K562 (cell line): ENCODE measurements at regions not wholly inside any gene's neighbourhood (a gene's known extent, or its start where the extent isn't known, plus 50 kb on each side); places are given as distances from the start of the nearest gene placed in this dataset.

ENCODE experiments used
- ATAC-seq: fragments of 200-7000 bp; cut with Tn5 transposase; 3 replicates; pipeline ENCODE4 v1.9.1; 2020; ENCODE audit warnings: moderate library complexity
- BruUV-seq: library from RNA; stranded (reverse); fragments of 400-500 nt; replicated peaks from 2 replicates; lab custom pipeline; 2021; lab: Mats Ljungman, UMichigan
- CTCF ChIA-PET: fragments of 300-600 bp; formaldehyde crosslinking; extraction: SDS; loops from one replicate; lab custom pipeline; 2021; ENCODE audit warnings: low intra/inter-chr PET ratio; lab: Yijun Ruan, JAX
- POLR2A ChIA-PET: fragments of 300-600, 350-650 bp; sonication (Branson Sonifier 250); formaldehyde crosslinking; extraction: SDS; loops from one replicate; lab custom pipeline; 2021; ENCODE audit warnings: antibody characterized with exemption, inconsistent platforms; lab: Yijun Ruan, JAX
- DNase-seq, 4 experiments: peaks; one replicate each; pipeline versions ENCODE4 v3.0.0 to v3.0.0-alpha.2; 2011 to 2018; ENCODE audit warnings: low spot score in 3 of 4, mixed read lengths in 3 of 4; ENCODE audit errors: extremely low read depth in 1 of 4
- FAIRE-seq: peaks from 2 replicates; lab custom pipeline; 2011; peaks lifted over from hg19 to GRCh38; lab: Jason Lieb, UNC
- H2AFZ ChIP-seq: 2 replicates; pipeline ENCODE4 v1.6.0; 2011; ENCODE audit warnings: low read depth, low read length, control low read depth, inconsistent platforms
- H3K27ac ChIP-seq: fragments of 200-600 bp; 3 replicates; pipeline ENCODE4 v1.8.0; 2011; ENCODE audit warnings: low read depth, mild to moderate bottlenecking, control low read depth, inconsistent platforms, low read length, moderate library complexity, mixed read lengths; ENCODE audit errors: extremely low read depth
- H3K27me3 ChIP-seq, 2 experiments: fragments of 300-600 bp in 1 of 2; 2 replicates in 1 of 2; 3 replicates in 1 of 2; pipeline versions ENCODE4 v1.6.0 to v1.8.0; 2011; ENCODE audit warnings: inconsistent platforms in 2 of 2, low read length in 2 of 2, mild to moderate bottlenecking in 1 of 2, mixed read lengths in 1 of 2, moderate library complexity in 1 of 2; ENCODE audit not compliant: control insufficient read depth in 2 of 2, insufficient read depth in 2 of 2
- H3K36me3 ChIP-seq: fragments of 300-600 bp; 3 replicates; pipeline ENCODE4 v1.8.0; 2011; ENCODE audit warnings: mild to moderate bottlenecking, low read length, inconsistent platforms; ENCODE audit not compliant: control insufficient read depth, insufficient read depth
- H3K4me1 ChIP-seq, 2 experiments: fragments of 200-600 bp in 1 of 2; replicated peaks in 1 of 2; 2 replicates in 1 of 2; 3 replicates in 1 of 2; pipeline versions ENCODE4 v1.5.1 to v1.8.0; 2011; ENCODE audit warnings: inconsistent platforms in 2 of 2, low read length in 2 of 2, mild to moderate bottlenecking in 1 of 2, mixed read lengths in 1 of 2, moderate library complexity in 1 of 2; ENCODE audit not compliant: control insufficient read depth in 2 of 2, insufficient read depth in 2 of 2
- H3K4me2 ChIP-seq: 2 replicates; pipeline ENCODE4 v1.6.1; 2011; ENCODE audit warnings: low read length, control low read depth, inconsistent platforms, mixed read lengths; ENCODE audit not compliant: insufficient read depth
- H3K4me3 ChIP-seq: fragments of 200-600 bp; sonication (generic), shearing (Covaris generic); 2 replicates; pipeline ENCODE4 v1.5.1; 2016; ENCODE audit warnings: control low read depth, inconsistent platforms
- H3K79me2 ChIP-seq: fragments of 200-600 bp; 3 replicates; pipeline ENCODE4 v1.8.0; 2011; ENCODE audit warnings: low read length, inconsistent platforms; ENCODE audit not compliant: control insufficient read depth, insufficient read depth
- H3K9ac ChIP-seq, 2 experiments: 2 replicates each; pipeline versions ENCODE4 v1.6.0 to v1.6.1; 2011; ENCODE audit warnings: low read depth in 2 of 2, low read length in 2 of 2, control low read depth in 1 of 2, inconsistent platforms in 1 of 2, mild to moderate bottlenecking in 1 of 2, mixed read lengths in 1 of 2; ENCODE audit not compliant: insufficient read depth in 1 of 2
- H3K9me1 ChIP-seq: one replicate; pipeline ENCODE4 v1.6.0; 2011; ENCODE audit warnings: inconsistent platforms, mild to moderate bottlenecking, low read length, moderate library complexity; ENCODE audit not compliant: control insufficient read depth, insufficient read depth
- H3K9me3 ChIP-seq: replicated peaks from 2 replicates; pipeline ENCODE4 v1.5.1; 2011; ENCODE audit warnings: low read depth, low read length, inconsistent platforms; ENCODE audit not compliant: control insufficient read depth, insufficient read depth
- H4K20me1 ChIP-seq: replicated peaks from 2 replicates; pipeline ENCODE4 v1.6.1; 2011; ENCODE audit warnings: low read length, inconsistent platforms, mixed read lengths; ENCODE audit not compliant: control insufficient read depth, insufficient read depth
- CREB1 ChIP-seq, 2 experiments: sonication (generic) in 1 of 2; formaldehyde crosslinking in 1 of 2; IDR thresholded peaks; 2 replicates each; pipeline versions ENCODE4 v1.6.1 to v1.8.0; 2012 to 2022; ENCODE audit warnings: inconsistent platforms in 1 of 2, mild to moderate bottlenecking in 1 of 2, missing genetic modification reagents in 1 of 2, moderate library complexity in 1 of 2
- MBD2 ChIP-seq: sonication (generic); IDR thresholded peaks from 2 replicates; pipeline ENCODE4 v1.6.1; 2016; ENCODE audit warnings: low read depth, borderline replicate concordance
- NFE2L1 ChIP-seq: fragments of 450-650 bp; IDR thresholded peaks from 2 replicates; pipeline ENCODE4 v1.6.1; 2016; ENCODE audit warnings: missing genetic modification characterization, low read depth, mild to moderate bottlenecking, missing compliant biosample characterization, moderate library complexity, borderline replicate concordance
- SIX5 ChIP-seq, 2 experiments: IDR thresholded peaks; 2 replicates each; pipeline ENCODE4 v1.6.1; 2011; ENCODE audit warnings: low read length in 2 of 2, borderline replicate concordance in 1 of 2, low read depth in 1 of 2, mild to moderate bottlenecking in 1 of 2, moderate library complexity in 1 of 2; ENCODE audit not compliant: insufficient read depth in 1 of 2
- TEAD1 ChIP-seq, 2 experiments: fragments of 450-650 bp in 1 of 2; sonication (generic) in 1 of 2; formaldehyde crosslinking; IDR thresholded peaks; 2 replicates each; pipeline versions ENCODE4 v1.4.0 to v1.8.0; 2020 to 2022; ENCODE audit warnings: mild to moderate bottlenecking in 2 of 2, missing genetic modification reagents in 1 of 2
- ZNF184 ChIP-seq: sonication (generic); formaldehyde crosslinking; IDR thresholded peaks from 2 replicates; pipeline ENCODE4 v1.5.0; 2020; ENCODE audit warnings: missing genetic modification reagents
- ZNF197 ChIP-seq: fragments of 200-800 bp; sonication (Bioruptor generic); IDR thresholded peaks from 2 replicates; pipeline ENCODE4 v1.6.1; 2016; ENCODE audit warnings: low read depth, missing genetic modification characterization, missing compliant biosample characterization
- WGBS: fragments of 100-300 bp; shearing (Covaris generic); methylation state at CpG from one replicate; pipeline ENCODE4 v1.1.6; 2016; ENCODE audit warnings: low coverage, mixed read lengths; ENCODE audit not compliant: insufficient coverage; ENCODE audit errors: missing lambda C conversion rate; 5-methylcytosine and 5-hydroxymethylcytosine counted together
- in situ Hi-C: fragments of 300-500 bp; cut with MboI; formaldehyde crosslinking; loops from 4 replicates; pipeline ENCODE4 v1.15.0; 2018; ENCODE audit warnings: inconsistent platforms, mixed read lengths
- intact Hi-C: fragments of 100-400 bp; cut with micrococcal nuclease; formaldehyde crosslinking; loops from 2 replicates; pipeline ENCODE4 v1.14.2; 2022
- TF ChIP-seq, protein P1 (sequence below): fragments of 250-450 bp; sonication (Bioruptor Pico); IDR thresholded peaks from 2 replicates; pipeline ENCODE4 v1.8.0; 2022; ENCODE audit warnings: inconsistent platforms, mild to moderate bottlenecking, moderate library complexity, borderline replicate concordance
- TF ChIP-seq, protein P2 (sequence below): fragments of 200-600 bp; sonication (generic); IDR thresholded peaks from one replicate; pipeline ENCODE4 v1.6.1; 2012; ENCODE audit warnings: mild to moderate bottlenecking, low read depth, low read length, inconsistent platforms

DNA sequence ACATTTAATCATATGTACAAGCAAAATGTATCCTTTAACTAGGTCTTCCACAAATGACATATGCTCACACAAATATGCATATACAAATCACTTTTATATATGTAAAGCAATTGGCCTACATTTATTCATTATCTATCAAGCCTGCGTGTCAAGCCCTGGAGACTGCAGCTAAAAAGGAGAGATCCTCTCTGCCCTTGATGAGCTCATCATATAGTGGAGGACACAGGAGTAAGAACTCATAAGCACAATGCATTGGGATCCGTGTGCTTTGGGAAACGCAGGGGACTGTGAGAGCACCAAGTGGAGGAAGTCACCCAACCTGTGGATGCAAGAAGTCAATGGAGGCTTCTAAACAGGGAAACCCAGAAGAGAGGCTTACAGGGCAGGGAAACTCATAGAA lies 735.7 kb downstream of the BCL11B start (continued):
- TF ChIP-seq, protein P1, sequence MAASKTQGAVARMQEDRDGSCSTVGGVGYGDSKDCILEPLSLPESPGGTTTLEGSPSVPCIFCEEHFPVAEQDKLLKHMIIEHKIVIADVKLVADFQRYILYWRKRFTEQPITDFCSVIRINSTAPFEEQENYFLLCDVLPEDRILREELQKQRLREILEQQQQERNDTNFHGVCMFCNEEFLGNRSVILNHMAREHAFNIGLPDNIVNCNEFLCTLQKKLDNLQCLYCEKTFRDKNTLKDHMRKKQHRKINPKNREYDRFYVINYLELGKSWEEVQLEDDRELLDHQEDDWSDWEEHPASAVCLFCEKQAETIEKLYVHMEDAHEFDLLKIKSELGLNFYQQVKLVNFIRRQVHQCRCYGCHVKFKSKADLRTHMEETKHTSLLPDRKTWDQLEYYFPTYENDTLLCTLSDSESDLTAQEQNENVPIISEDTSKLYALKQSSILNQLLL (CRISPR knock-in tag) = no peak
- no peak for TF ChIP-seq ZNF197 (CRISPR knock-in tag)
- TF ChIP-seq ZNF184 = no peak
- no peak for TF ChIP-seq TEAD1 (CRISPR knock-in tag; IDR thresholded peaks at IDR 0.05)
- TF ChIP-seq CREB1 (IDR thresholded peaks at IDR 0.05) = no peak
- no peak for TF ChIP-seq CREB1 (CRISPR knock-in tag; IDR thresholded peaks at IDR 0.05)

DNA sequence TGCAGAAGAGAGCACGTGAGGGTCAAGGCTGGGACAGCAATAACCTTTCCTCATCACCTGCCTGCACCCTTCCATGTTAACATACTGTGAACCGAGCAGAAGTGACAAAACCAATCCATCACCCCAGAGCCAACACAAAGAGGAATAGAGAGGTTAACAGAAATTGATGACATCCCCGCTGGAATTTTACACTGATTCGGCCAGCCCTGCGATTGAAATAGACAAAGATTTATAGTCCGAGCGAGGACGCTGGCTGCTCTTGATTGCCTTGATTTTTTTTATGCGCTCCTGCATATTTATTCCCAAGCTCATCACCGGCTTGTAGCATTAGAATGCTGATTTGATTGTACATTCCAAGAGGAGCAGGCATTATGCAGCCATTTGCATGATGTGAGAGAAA lies 729.7 kb downstream of the BCL11B start:
- ChIA-PET POLR2A (no interaction called here), CTCF (no interaction called here)
- H3K9me1 ChIP-seq = no peaks in the 10 kb centered on the region
- no peaks in the 10 kb centered on the region for H3K4me1 ChIP-seq
- no peak overlapping the region for H3K9ac ChIP-seq
- no peak overlapping the region for H2AFZ ChIP-seq
- no peaks in the 10 kb centered on the region for H3K27me3 ChIP-seq
- ATAC-seq (no peak), DNase-seq (no peak), FAIRE-seq (no peak)
- no peaks in the 10 kb centered on the region for H3K9me3 ChIP-seq
- intact Hi-C loops (no loop called here), in situ Hi-C loops (no loop called here)
- H4K20me1 ChIP-seq = no peaks in the 10 kb centered on the region
- 1% methylated on average over 10 of the region's 10 CpGs for WGBS
- H3K79me2 ChIP-seq = no peaks in the 10 kb centered on the region
- H3K27ac ChIP-seq = no peak overlapping the region
- BruUV-seq = no TSS peak
- H3K4me3 ChIP-seq = no peak overlapping the region
- H3K36me3 ChIP-seq = no peaks in the 10 kb centered on the region
- no peak overlapping the region for H3K4me2 ChIP-seq
- TF ChIP-seq MBD2 (no peak), SIX5 (IDR thresholded peaks at IDR 0.05; ENCODE audit: borderline replicate concordance in 1 of 2, insufficient read depth in 1 of 2, low read depth in 1 of 2, low read length in 2 of 2) (no peak), NFE2L1 (tag) (no peak)
- TF ChIP-seq, protein P2, sequence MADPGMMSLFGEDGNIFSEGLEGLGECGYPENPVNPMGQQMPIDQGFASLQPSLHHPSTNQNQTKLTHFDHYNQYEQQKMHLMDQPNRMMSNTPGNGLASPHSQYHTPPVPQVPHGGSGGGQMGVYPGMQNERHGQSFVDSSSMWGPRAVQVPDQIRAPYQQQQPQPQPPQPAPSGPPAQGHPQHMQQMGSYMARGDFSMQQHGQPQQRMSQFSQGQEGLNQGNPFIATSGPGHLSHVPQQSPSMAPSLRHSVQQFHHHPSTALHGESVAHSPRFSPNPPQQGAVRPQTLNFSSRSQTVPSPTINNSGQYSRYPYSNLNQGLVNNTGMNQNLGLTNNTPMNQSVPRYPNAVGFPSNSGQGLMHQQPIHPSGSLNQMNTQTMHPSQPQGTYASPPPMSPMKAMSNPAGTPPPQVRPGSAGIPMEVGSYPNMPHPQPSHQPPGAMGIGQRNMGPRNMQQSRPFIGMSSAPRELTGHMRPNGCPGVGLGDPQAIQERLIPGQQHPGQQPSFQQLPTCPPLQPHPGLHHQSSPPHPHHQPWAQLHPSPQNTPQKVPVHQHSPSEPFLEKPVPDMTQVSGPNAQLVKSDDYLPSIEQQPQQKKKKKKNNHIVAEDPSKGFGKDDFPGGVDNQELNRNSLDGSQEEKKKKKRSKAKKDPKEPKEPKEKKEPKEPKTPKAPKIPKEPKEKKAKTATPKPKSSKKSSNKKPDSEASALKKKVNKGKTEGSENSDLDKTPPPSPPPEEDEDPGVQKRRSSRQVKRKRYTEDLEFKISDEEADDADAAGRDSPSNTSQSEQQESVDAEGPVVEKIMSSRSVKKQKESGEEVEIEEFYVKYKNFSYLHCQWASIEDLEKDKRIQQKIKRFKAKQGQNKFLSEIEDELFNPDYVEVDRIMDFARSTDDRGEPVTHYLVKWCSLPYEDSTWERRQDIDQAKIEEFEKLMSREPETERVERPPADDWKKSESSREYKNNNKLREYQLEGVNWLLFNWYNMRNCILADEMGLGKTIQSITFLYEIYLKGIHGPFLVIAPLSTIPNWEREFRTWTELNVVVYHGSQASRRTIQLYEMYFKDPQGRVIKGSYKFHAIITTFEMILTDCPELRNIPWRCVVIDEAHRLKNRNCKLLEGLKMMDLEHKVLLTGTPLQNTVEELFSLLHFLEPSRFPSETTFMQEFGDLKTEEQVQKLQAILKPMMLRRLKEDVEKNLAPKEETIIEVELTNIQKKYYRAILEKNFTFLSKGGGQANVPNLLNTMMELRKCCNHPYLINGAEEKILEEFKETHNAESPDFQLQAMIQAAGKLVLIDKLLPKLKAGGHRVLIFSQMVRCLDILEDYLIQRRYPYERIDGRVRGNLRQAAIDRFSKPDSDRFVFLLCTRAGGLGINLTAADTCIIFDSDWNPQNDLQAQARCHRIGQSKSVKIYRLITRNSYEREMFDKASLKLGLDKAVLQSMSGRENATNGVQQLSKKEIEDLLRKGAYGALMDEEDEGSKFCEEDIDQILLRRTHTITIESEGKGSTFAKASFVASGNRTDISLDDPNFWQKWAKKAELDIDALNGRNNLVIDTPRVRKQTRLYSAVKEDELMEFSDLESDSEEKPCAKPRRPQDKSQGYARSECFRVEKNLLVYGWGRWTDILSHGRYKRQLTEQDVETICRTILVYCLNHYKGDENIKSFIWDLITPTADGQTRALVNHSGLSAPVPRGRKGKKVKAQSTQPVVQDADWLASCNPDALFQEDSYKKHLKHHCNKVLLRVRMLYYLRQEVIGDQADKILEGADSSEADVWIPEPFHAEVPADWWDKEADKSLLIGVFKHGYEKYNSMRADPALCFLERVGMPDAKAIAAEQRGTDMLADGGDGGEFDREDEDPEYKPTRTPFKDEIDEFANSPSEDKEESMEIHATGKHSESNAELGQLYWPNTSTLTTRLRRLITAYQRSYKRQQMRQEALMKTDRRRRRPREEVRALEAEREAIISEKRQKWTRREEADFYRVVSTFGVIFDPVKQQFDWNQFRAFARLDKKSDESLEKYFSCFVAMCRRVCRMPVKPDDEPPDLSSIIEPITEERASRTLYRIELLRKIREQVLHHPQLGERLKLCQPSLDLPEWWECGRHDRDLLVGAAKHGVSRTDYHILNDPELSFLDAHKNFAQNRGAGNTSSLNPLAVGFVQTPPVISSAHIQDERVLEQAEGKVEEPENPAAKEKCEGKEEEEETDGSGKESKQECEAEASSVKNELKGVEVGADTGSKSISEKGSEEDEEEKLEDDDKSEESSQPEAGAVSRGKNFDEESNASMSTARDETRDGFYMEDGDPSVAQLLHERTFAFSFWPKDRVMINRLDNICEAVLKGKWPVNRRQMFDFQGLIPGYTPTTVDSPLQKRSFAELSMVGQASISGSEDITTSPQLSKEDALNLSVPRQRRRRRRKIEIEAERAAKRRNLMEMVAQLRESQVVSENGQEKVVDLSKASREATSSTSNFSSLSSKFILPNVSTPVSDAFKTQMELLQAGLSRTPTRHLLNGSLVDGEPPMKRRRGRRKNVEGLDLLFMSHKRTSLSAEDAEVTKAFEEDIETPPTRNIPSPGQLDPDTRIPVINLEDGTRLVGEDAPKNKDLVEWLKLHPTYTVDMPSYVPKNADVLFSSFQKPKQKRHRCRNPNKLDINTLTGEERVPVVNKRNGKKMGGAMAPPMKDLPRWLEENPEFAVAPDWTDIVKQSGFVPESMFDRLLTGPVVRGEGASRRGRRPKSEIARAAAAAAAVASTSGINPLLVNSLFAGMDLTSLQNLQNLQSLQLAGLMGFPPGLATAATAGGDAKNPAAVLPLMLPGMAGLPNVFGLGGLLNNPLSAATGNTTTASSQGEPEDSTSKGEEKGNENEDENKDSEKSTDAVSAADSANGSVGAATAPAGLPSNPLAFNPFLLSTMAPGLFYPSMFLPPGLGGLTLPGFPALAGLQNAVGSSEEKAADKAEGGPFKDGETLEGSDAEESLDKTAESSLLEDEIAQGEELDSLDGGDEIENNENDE = no peak
